ENCODE measurements at regions not wholly inside any gene's neighbourhood (a gene's known extent, or its start where the extent isn't known, plus 50 kb on each side); places are given as distances from the start of the nearest gene placed in this dataset.

GRCh38 chr10:3222626-3223025 is 50.0 kb upstream of the PITRM1 start:
- no peak for DNase-seq
